BLaER1 (cell line): ENCODE measurements at regions not wholly inside any gene's neighbourhood (a gene's known extent, or its start where the extent isn't known, plus 50 kb on each side); places are given as distances from the start of the nearest gene placed in this dataset.
"Not testable (repeated sequence)": the region's sequence is repeated elsewhere in the genome, so short reads cannot be mapped to it uniquely, and the experiment has no call there.

Source experiments
- H3K27ac ChIP-seq: shearing (Covaris generic); formaldehyde crosslinking; 2 replicates; pipeline ENCODE4 v1.8.1; 2022
- H3K27me3 ChIP-seq: shearing (Covaris generic); formaldehyde crosslinking; 2 replicates; pipeline ENCODE4 v1.8.1; 2022
- H3K36me3 ChIP-seq: shearing (Covaris generic); formaldehyde crosslinking; 2 replicates; pipeline ENCODE4 v1.8.1; 2022
- H3K4me1 ChIP-seq: shearing (Covaris generic); formaldehyde crosslinking; 2 replicates; pipeline ENCODE4 v1.8.1; 2022
- H3K4me2 ChIP-seq: shearing (Covaris generic); formaldehyde crosslinking; 2 replicates; pipeline ENCODE4 v1.8.1; 2022
- H3K4me3 ChIP-seq: shearing (Covaris generic); formaldehyde crosslinking; 2 replicates; pipeline ENCODE4 v1.8.1; 2022
- H3K9ac ChIP-seq: shearing (Covaris generic); formaldehyde crosslinking; 2 replicates; pipeline ENCODE4 v1.8.1; 2022
- H3K9me3 ChIP-seq: shearing (Covaris generic); formaldehyde crosslinking; 2 replicates; pipeline ENCODE4 v1.8.1; 2022
- H4K20me1 ChIP-seq: shearing (Covaris generic); formaldehyde crosslinking; 2 replicates; pipeline ENCODE4 v1.8.1; 2022
- Cebpa-rat ChIP-seq: shearing (Covaris generic); IDR thresholded peaks from 2 replicates; pipeline ENCODE4 v1.8.1; 2022

- Histone ChIP-seq H4K20me1 (no peaks in the 10 kb centered on the region), H3K9ac (no peak overlapping the region), H3K36me3 (no peaks in the 10 kb centered on the region), H3K4me1 (no peaks in the 10 kb centered on the region), H3K27ac (no peak overlapping the region), H3K4me2 (no peak overlapping the region), H3K4me3 (no peak overlapping the region), H3K9me3 (no peaks in the 10 kb centered on the region), H3K27me3 (no peaks in the 10 kb centered on the region)
- TF ChIP-seq Cebpa-rat: no peak
Observed at GRCh38 chr10:36465604-36466379, 659.6 kb upstream of the ANKRD30A start.

- Histone ChIP-seq H3K4me2 (no peak overlapping the region), H3K27me3 (no peaks in the 10 kb centered on the region), H3K9ac (no peak overlapping the region), H3K9me3 (0 out of 2 replicates have a peak, but pooled peaks cover under 1% of the 10 kb centered on the region), H3K4me3 (no peak overlapping the region), H3K36me3 (no peaks in the 10 kb centered on the region), H4K20me1 (no peaks in the 10 kb centered on the region), H3K27ac (no peak overlapping the region), H3K4me1 (no peaks in the 10 kb centered on the region)
- no peak for TF ChIP-seq Cebpa-rat
Observed at GRCh38 chr10:36464291-36464690, 661.1 kb upstream of the ANKRD30A start.

GRCh38 chr10:36463390-36463789 is 662.0 kb upstream of the ANKRD30A start:
- H3K27ac ChIP-seq: no peak overlapping the region
- H4K20me1 ChIP-seq: no peaks in the 10 kb centered on the region
- no peak overlapping the region for H3K4me2 ChIP-seq
- no peak for TF ChIP-seq Cebpa-rat
- H3K4me1 ChIP-seq: no peaks in the 10 kb centered on the region
- H3K9ac ChIP-seq: no peak overlapping the region
- H3K27me3 ChIP-seq: no peaks in the 10 kb centered on the region
- peaks cover 9% of the 10 kb centered on the region for H3K9me3 ChIP-seq
- no peak overlapping the region for H3K4me3 ChIP-seq
- H3K36me3 ChIP-seq: no peaks in the 10 kb centered on the region

- Histone ChIP-seq H3K4me3 (no peak overlapping the region), H3K27ac (no peak overlapping the region), H3K4me2 (no peak overlapping the region), H3K4me1 (no peaks in the 10 kb centered on the region), H3K27me3 (no peaks in the 10 kb centered on the region), H3K36me3 (no peaks in the 10 kb centered on the region), H3K9me3 (peaks cover 19% of the 10 kb centered on the region), H4K20me1 (no peaks in the 10 kb centered on the region), H3K9ac (no peak overlapping the region)
- no peak for TF ChIP-seq Cebpa-rat
Observed at GRCh38 chr10:36462194-36462593, 663.2 kb upstream of the ANKRD30A start.

GRCh38 chr10:36458437-36458836 is 667.0 kb upstream of the ANKRD30A start:
- not testable (repeated sequence) for H3K4me3 ChIP-seq, H4K20me1 ChIP-seq, H3K4me1 ChIP-seq, H3K27ac ChIP-seq, H3K36me3 ChIP-seq, H3K4me2 ChIP-seq, H3K27me3 ChIP-seq, H3K9ac ChIP-seq
- peaks cover 19% of the 10 kb centered on the region for H3K9me3 ChIP-seq

- TF ChIP-seq Cebpa-rat: no peak
- H3K36me3 ChIP-seq: no peaks in the 10 kb centered on the region
- H3K4me1 ChIP-seq: no peaks in the 10 kb centered on the region
- no peak overlapping the region for H3K27ac ChIP-seq
- peaks cover 19% of the 10 kb centered on the region for H3K9me3 ChIP-seq
- H3K4me2 ChIP-seq: no peak overlapping the region
- H4K20me1 ChIP-seq: no peaks in the 10 kb centered on the region
- no peak overlapping the region for H3K9ac ChIP-seq
- no peak overlapping the region for H3K4me3 ChIP-seq
- no peaks in the 10 kb centered on the region for H3K27me3 ChIP-seq
Observed at GRCh38 chr10:36457751-36458150, 667.6 kb upstream of the ANKRD30A start.

GRCh38 chr10:36455526-36456133 is 669.8 kb upstream of the ANKRD30A start:
- no peak overlapping the region for H3K27ac ChIP-seq
- TF ChIP-seq Cebpa-rat: no peak
- no peak overlapping the region for H3K4me2 ChIP-seq
- H3K9me3 ChIP-seq: peaks cover 19% of the 10 kb centered on the region
- H3K9ac ChIP-seq: no peak overlapping the region
- no peaks in the 10 kb centered on the region for H4K20me1 ChIP-seq
- no peaks in the 10 kb centered on the region for H3K27me3 ChIP-seq
- H3K4me3 ChIP-seq: no peak overlapping the region
- H3K4me1 ChIP-seq: no peaks in the 10 kb centered on the region
- no peaks in the 10 kb centered on the region for H3K36me3 ChIP-seq

GRCh38 chr10:36452851-36453250 is 672.5 kb upstream of the ANKRD30A start:
- Histone ChIP-seq H3K4me2 (no peak overlapping the region), H3K4me3 (no peak overlapping the region), H3K9me3 (peaks cover 4% of the 10 kb centered on the region), H3K36me3 (no peaks in the 10 kb centered on the region), H3K27ac (no peak overlapping the region), H4K20me1 (no peaks in the 10 kb centered on the region), H3K4me1 (no peaks in the 10 kb centered on the region), H3K9ac (no peak overlapping the region), H3K27me3 (no peaks in the 10 kb centered on the region)
- no peak for TF ChIP-seq Cebpa-rat

- no peaks in the 10 kb centered on the region for H3K4me1 ChIP-seq
- H3K4me3 ChIP-seq: no peak overlapping the region
- no peak overlapping the region for H3K4me2 ChIP-seq
- no peak overlapping the region for H3K9ac ChIP-seq
- H3K9me3 ChIP-seq: no peaks in the 10 kb centered on the region
- H4K20me1 ChIP-seq: no peaks in the 10 kb centered on the region
- H3K27me3 ChIP-seq: no peaks in the 10 kb centered on the region
- TF ChIP-seq Cebpa-rat: no peak
- no peaks in the 10 kb centered on the region for H3K36me3 ChIP-seq
- H3K27ac ChIP-seq: no peak overlapping the region
Observed at GRCh38 chr10:36451391-36451970, 673.9 kb upstream of the ANKRD30A start.

GRCh38 chr10:36450380-36450779 is 675.0 kb upstream of the ANKRD30A start:
- Histone ChIP-seq H3K4me1 (no peaks in the 10 kb centered on the region), H3K4me3 (no peak overlapping the region), H3K27ac (no peak overlapping the region), H4K20me1 (no peaks in the 10 kb centered on the region), H3K9ac (no peak overlapping the region), H3K27me3 (no peaks in the 10 kb centered on the region), H3K36me3 (no peaks in the 10 kb centered on the region), H3K4me2 (no peak overlapping the region), H3K9me3 (no peaks in the 10 kb centered on the region)
- no peak for TF ChIP-seq Cebpa-rat
